ENCODE measurements at regions not wholly inside any gene's neighbourhood (a gene's known extent, or its start where the extent isn't known, plus 50 kb on each side); places are given as distances from the start of the nearest gene placed in this dataset.
"Not testable (repeated sequence)": the region's sequence is repeated elsewhere in the genome, so short reads cannot be mapped to it uniquely, and the experiment has no call there.

- no peak for DNase-seq (ENCODE audit: low read depth in 2 of 2)
These were observed 83.3 kb upstream of the PAX2 start for GRCh38 chr10:100662067-100662466.

GRCh38 chr10:100664316-100665149 lies 80.8 kb upstream of the PAX2 start:
- DNase-seq (ENCODE audit: low read depth in 2 of 2), result no peak

- not testable (repeated sequence) for DNase-seq (ENCODE audit: low read depth in 2 of 2)
These were observed 78.7 kb upstream of the PAX2 start for GRCh38 chr10:100666634-100667033.

- no peak for DNase-seq (ENCODE audit: low read depth in 2 of 2)
These were observed 75.8 kb upstream of the PAX2 start for GRCh38 chr10:100669616-100670015.

DNA sequence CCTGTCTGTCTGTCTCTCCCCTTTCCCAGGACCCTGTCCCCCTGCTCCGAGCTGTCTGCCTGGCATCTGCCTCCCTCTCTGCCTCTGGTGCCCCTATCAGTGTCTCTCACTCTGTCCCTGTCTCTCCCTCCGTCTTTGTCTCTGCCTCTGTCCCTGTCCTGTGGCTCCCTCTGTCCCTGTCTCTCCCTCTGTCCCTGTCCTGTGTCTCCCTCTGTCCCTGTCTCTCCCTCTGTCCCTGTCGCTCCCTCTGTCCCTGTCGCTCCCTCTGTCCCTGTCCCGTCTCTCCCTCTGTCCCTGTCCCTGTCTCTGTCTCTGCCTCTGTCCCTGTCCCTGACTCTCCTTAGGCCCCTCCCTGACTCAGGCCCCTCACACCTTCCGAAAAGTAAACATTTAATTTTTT lies 75.0 kb upstream of the PAX2 start:
- DNase-seq (ENCODE audit: low read depth in 2 of 2), result no peak

DNA sequence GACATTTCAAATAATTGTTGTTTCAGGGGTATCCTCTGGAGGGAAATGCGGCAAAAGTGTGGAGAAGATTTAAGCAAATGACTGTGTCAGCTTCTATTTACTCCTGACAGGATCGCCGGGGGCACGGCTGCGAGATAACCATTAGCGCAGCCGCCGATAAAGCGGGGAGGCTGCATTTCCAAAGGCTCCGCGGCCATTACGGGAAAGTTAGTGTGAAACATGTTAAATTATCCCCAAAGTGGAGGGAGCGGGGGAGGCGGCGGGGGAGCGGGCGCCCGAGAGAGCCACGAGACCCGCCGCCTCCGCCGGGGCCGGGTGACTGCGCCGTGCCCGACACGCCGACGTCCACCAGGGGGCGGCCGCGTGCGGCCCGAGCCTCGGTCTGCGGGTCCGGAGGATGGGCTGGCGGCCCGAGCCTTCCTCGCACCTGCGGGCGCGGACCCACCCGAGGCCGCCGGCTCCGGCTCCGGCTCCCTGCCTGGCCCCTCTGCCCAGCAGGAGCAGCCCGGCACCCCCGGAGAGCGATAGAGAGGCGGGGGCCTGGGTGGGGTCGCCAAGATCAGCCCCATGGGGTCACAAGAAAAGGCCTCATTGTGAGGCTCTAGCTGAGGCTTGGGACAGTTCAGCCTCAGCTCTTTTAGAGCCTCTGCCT lies 74.4 kb upstream of the PAX2 start:
- peak in 1 of 2 donors; percentile 41 for DNase-seq (ENCODE audit: low read depth in 2 of 2)

DNA sequence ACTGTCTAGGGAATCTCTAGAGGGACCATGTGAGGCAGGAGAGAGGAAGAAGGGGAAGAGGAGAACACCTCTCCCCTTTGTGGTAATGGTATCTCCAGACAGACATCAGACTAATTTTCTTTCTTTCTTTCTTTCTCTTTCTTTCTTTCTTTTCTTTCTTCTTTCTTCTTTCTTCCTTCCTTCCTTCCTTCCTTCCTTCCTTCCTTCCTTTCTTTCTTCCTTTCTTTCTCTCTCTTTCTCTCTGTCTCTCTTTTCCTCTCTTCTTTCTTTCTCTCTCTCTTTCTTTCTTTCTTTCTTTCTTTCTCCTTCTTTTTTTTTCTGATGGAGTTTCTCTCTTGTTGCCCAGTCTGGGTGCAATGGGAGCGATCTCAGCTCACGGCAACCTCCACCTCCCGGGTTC lies 73.2 kb upstream of the PAX2 start:
- DNase-seq (ENCODE audit: low read depth in 2 of 2), result no peak

GRCh38 chr10:100677290-100677945 lies 68.0 kb upstream of the PAX2 start:
- DNase-seq (ENCODE audit: low read depth in 2 of 2), result no peak

GRCh38 chr10:100679327-100679726 lies 66.1 kb upstream of the PAX2 start:
- no peak for DNase-seq (ENCODE audit: low read depth in 2 of 2)

GRCh38 chr10:100683004-100683403 lies 62.4 kb upstream of the PAX2 start:
- no peak for DNase-seq (ENCODE audit: low read depth in 2 of 2)

DNA sequence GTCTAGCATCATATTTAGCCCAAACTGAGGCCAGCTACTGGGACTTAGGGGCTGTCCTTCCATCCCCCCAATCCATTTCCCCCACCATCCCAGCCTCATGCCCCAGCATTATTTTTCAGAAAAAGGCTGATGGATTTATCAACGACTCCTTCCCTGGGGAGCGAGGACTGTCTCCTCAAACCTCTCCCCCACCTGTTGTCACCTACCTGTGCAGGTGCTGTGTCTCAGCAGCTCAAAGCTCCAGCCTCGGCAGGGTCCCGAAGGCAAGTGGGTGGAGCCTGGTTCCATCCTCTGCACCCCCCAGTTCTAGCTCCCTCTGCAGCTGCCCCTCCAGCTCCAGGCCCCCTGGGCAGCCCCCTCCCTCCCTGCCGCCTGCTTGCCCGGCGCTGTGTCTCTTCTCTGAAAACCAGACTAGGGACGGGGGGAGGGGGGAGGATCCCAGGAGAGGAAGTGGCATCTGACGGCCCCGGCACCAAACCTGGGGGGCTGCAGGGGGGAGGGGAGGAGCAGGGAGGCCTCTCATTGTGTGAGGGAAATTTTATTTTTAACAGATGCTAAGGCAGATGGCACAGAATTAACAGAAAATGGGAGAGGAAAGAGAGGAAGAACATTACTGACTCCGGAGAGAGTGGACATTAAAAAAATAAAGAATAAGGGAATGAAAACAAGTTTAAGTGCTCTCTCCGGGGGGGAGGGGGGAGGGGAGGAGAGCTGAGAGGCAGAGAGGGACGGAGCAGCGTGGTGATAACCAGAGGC lies 61.7 kb upstream of the PAX2 start:
- no peak for DNase-seq (ENCODE audit: low read depth in 2 of 2)

DNA sequence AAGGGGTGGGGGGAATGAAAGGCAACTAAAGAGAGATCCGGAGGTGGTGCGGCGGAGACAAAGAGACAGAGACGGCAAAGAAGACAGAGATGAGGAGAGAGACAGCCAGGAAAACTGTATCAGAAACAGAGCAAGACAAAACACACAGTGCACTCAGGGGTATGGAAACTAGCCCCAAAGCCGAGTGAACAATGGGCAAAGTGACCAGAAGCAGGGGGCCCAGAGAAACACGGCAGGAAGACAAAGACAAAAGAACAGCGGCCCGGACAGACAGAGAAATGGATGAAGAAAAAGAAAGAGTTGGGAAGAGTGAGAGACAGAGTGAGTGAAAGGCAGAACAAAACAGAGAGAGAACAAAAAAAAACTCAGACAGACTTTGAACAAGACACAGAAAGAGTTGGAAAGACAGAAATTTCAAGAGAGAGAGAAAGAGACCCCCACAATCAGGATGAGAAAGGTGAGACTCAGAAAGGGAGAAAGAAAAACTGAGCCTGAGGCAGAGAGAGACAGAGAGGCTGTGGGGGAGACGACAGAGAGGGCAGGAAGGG lies 60.6 kb upstream of the PAX2 start:
- DNase-seq (ENCODE audit: low read depth in 2 of 2), result no peak

GRCh38 chr10:100685331-100685730 lies 60.1 kb upstream of the PAX2 start:
- DNase-seq (ENCODE audit: low read depth in 2 of 2), result no peak

GRCh38 chr10:100687143-100688003 lies 58.0 kb upstream of the PAX2 start:
- no peak for DNase-seq (ENCODE audit: low read depth in 2 of 2)

DNA sequence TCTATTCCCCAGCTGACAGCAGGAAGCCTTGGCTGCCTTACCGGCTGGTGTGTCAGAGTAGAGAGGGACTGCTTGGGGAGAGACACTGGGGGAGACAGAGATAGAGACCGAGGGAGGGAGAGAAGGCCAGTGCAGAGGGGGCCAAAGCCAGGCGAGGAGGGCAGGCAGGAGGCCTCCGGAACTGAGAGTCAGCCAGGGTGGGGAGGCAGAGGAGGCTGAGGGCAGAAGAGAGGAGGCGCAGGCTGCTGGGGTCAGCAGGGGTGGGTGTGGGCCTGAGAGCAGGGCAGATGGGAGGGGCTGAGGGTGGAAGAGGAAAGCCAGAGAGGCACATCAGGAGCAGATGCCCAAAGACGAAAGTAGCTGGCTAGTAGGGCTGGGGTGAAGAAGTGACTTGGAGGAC lies 57.2 kb upstream of the PAX2 start:
- DNase-seq (ENCODE audit: low read depth in 2 of 2), result no peak

GRCh38 chr10:100693821-100694220 lies 51.6 kb upstream of the PAX2 start:
- DNase-seq (ENCODE audit: low read depth in 2 of 2), result no peak

Measured in stimulated activated CD8-positive, alpha-beta memory T cell treated with anti-CD3 and anti-CD28 coated beads, Interleukin-7, amount 100 ng/mL, for 1 hour (primary cell).